GM23338 (cell line): ENCODE measurements at regions not wholly inside any gene's neighbourhood (a gene's known extent, or its start where the extent isn't known, plus 50 kb on each side); places are given as distances from the start of the nearest gene placed in this dataset.

Experiments used
- ATAC-seq: fragments of 200-7000 bp; cut with Tn5 transposase; 3 replicates; pipeline ENCODE4 v1.9.1; 2020
- DNase-seq: peaks from one replicate; pipeline ENCODE4 v3.0.0-alpha.2; 2015; ENCODE audit warnings: low spot score
- H2AFZ ChIP-seq: fragments of 200-600 bp; sonication (generic); 2 replicates; pipeline ENCODE4 v1.8.0; 2016; ENCODE audit warnings: antibody characterized with exemption, mild to moderate bottlenecking, moderate library complexity
- H3F3A ChIP-seq: fragments of 200-600 bp; sonication (generic); replicated peaks from 2 replicates; pipeline ENCODE4 v1.8.0; 2017; ENCODE audit warnings: antibody characterized with exemption, mixed run types, low read depth
- H3K27ac ChIP-seq: fragments of 200-600 bp; sonication (generic); 2 replicates; pipeline ENCODE4 v1.6.1; 2016; ENCODE audit warnings: low read depth
- H3K27me3 ChIP-seq: fragments of 200-600 bp; sonication (generic); 2 replicates; pipeline ENCODE4 v1.8.0; 2016; ENCODE audit warnings: mild to moderate bottlenecking, mixed run types, moderate library complexity; ENCODE audit not compliant: insufficient read depth
- H3K36me3 ChIP-seq: fragments of 200-600 bp; sonication (generic); 2 replicates; pipeline ENCODE4 v1.8.0; 2016; ENCODE audit warnings: mild to moderate bottlenecking; ENCODE audit not compliant: insufficient read depth
- H3K4me1 ChIP-seq: fragments of 200-600 bp; sonication (generic); 2 replicates; pipeline ENCODE4 v1.8.0; 2016; ENCODE audit warnings: mild to moderate bottlenecking, moderate library complexity; ENCODE audit not compliant: insufficient read depth
- H3K4me2 ChIP-seq: fragments of 200-600 bp; sonication (generic); 2 replicates; pipeline ENCODE4 v1.7.1; 2017; ENCODE audit warnings: mixed run types
- H3K4me3 ChIP-seq: fragments of 200-600 bp; sonication (generic); 2 replicates; pipeline ENCODE4 v1.6.1; 2016; ENCODE audit warnings: mixed run types
- H3K79me2 ChIP-seq: fragments of 200-600 bp; sonication (generic); replicated peaks from 2 replicates; pipeline ENCODE4 v1.8.0; 2017; ENCODE audit warnings: mild to moderate bottlenecking; ENCODE audit not compliant: insufficient read depth
- H3K9me2 ChIP-seq: fragments of 200-600 bp; sonication (generic); 2 replicates; pipeline ENCODE4 v1.8.0; 2017; ENCODE audit not compliant: insufficient read depth
- H4K20me1 ChIP-seq: fragments of 200-600 bp; sonication (generic); replicated peaks from 2 replicates; pipeline ENCODE4 v1.8.0; 2017; ENCODE audit warnings: mild to moderate bottlenecking; ENCODE audit not compliant: insufficient read depth
- H3K27ac Mint-ChIP-seq: 2 replicates; pipeline ENCODE4 v1.8.0; 2020; ENCODE audit warnings: inconsistent platforms, mild to moderate bottlenecking, moderate library complexity, mixed read lengths
- H3K27me3 Mint-ChIP-seq: 3 replicates; pipeline ENCODE4 v1.8.0; 2022; ENCODE audit warnings: low read depth, mild to moderate bottlenecking, moderate library complexity, mixed read lengths, inconsistent platforms; ENCODE audit not compliant: insufficient read depth, poor library complexity
- H3K36me3 Mint-ChIP-seq: 3 replicates; pipeline ENCODE4 v1.8.0; 2021; ENCODE audit warnings: low read depth, mild to moderate bottlenecking, inconsistent platforms, moderate library complexity, mixed read lengths
- H3K4me1 Mint-ChIP-seq: 3 replicates; pipeline ENCODE4 v1.8.0; 2020; ENCODE audit warnings: mild to moderate bottlenecking, inconsistent platforms, mixed read lengths
- H3K4me3 Mint-ChIP-seq: 3 replicates; pipeline ENCODE4 v1.8.0; 2021; ENCODE audit warnings: moderate library complexity, mild to moderate bottlenecking, inconsistent platforms, mixed read lengths
- H3K9me3 Mint-ChIP-seq: 3 replicates; pipeline ENCODE4 v1.8.0; 2020; ENCODE audit warnings: moderate library complexity, mild to moderate bottlenecking, inconsistent platforms, mixed read lengths
- CREB1 ChIP-seq: fragments of 250-450 bp; sonication (Bioruptor Pico); IDR thresholded peaks from 2 replicates; pipeline ENCODE4 v1.5.0; 2020; ENCODE audit warnings: low read depth, mild to moderate bottlenecking, moderate library complexity
- EZH2 ChIP-seq: fragments of 200-600 bp; sonication (generic); IDR thresholded peaks from one replicate; pipeline ENCODE4 v1.8.0; 2017; ENCODE audit warnings: antibody characterized with exemption, mild to moderate bottlenecking, low read depth; ENCODE audit not compliant: unreplicated experiment
- JUNB ChIP-seq: IDR thresholded peaks from one replicate; pipeline ENCODE4 v1.6.1; 2016; ENCODE audit warnings: antibody characterized with exemption; ENCODE audit not compliant: unreplicated experiment
- NANOG ChIP-seq: IDR thresholded peaks from 2 replicates; pipeline ENCODE4 v1.6.1; 2016; ENCODE audit warnings: antibody characterized with exemption, borderline replicate concordance
- POLR2AphosphoS5 ChIP-seq: IDR thresholded peaks from 2 replicates; pipeline ENCODE4 v1.6.1; 2016; ENCODE audit warnings: antibody characterized with exemption, low read depth
- STAT1 ChIP-seq: IDR thresholded peaks from one replicate; pipeline ENCODE4 v1.6.1; 2016; ENCODE audit warnings: antibody characterized with exemption; ENCODE audit not compliant: unreplicated experiment
- ZNF114 ChIP-seq: fragments of 250-450 bp; sonication (Bioruptor Pico); IDR thresholded peaks from 2 replicates; pipeline ENCODE4 v1.5.0; 2020; ENCODE audit warnings: mild to moderate bottlenecking, moderate library complexity
- ZNF331 ChIP-seq: fragments of 250-450 bp; sonication (Bioruptor Pico); IDR thresholded peaks from 2 replicates; pipeline ENCODE4 v1.5.0; 2020; ENCODE audit warnings: low read depth, mild to moderate bottlenecking, moderate library complexity
- TF ChIP-seq, protein P1 (sequence below): IDR thresholded peaks from one replicate; pipeline ENCODE4 v1.6.1; 2018; ENCODE audit warnings: antibody characterized with exemption; ENCODE audit not compliant: unreplicated experiment
- TF ChIP-seq, protein P2 (sequence below), 2 experiments: fragments of 200-600 bp in 1 of 2; sonication (generic) in 1 of 2; conservative IDR thresholded peaks; 2 replicates each; pipeline versions ENCODE4 v1.5.1 to v1.6.1; 2016 to 2017; ENCODE audit warnings: antibody characterized with exemption in 2 of 2, low read depth in 2 of 2, mild to moderate bottlenecking in 2 of 2, moderate library complexity in 1 of 2
- TF ChIP-seq, protein P3 (sequence below): IDR thresholded peaks from 2 replicates; pipeline ENCODE4 v1.6.1; 2016; ENCODE audit warnings: antibody characterized with exemption
- TF ChIP-seq, protein P4 (sequence below): fragments of 250-450 bp; sonication (Bioruptor Pico); IDR thresholded peaks from 2 replicates; pipeline ENCODE4 v1.5.0; 2020; ENCODE audit warnings: mild to moderate bottlenecking, moderate library complexity

DNA sequence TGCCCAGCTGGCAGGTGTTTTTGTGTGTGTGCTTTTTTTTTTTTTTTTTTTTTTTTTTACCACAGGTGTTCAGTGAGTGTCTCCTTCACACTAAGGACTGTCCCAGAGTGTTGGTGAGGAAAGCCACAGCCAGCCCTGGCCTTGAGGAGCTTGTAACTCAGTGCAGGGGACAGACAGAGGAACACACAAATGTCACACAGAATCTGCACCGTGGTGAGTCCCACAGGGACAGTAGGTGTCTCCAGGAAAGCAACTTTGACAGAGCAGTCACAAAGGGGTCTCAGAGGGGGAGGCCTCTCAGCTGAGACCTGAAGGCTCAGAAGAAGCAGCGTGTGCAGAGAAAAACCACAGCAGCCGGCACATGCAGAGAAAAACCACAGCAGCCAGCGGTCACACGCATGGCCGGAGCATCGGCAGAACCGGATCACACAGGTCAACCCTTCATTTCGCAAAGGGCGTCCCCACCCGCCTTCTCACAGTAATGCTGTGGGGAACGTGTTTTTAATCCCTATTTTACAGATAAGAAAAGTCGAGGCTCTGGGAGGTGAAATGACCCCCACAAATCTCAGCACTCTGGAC lies 101.7 kb upstream of the PRR5 start (continued):
- TF ChIP-seq POLR2AphosphoS5 (no peak), ZNF331 (CRISPR knock-in tag) (no peak), EZH2 (no peak), NANOG (no peak), JUNB (no peak), ZNF114 (CRISPR knock-in tag) (no peak), STAT1 (no peak)
- TF ChIP-seq, protein P1, sequence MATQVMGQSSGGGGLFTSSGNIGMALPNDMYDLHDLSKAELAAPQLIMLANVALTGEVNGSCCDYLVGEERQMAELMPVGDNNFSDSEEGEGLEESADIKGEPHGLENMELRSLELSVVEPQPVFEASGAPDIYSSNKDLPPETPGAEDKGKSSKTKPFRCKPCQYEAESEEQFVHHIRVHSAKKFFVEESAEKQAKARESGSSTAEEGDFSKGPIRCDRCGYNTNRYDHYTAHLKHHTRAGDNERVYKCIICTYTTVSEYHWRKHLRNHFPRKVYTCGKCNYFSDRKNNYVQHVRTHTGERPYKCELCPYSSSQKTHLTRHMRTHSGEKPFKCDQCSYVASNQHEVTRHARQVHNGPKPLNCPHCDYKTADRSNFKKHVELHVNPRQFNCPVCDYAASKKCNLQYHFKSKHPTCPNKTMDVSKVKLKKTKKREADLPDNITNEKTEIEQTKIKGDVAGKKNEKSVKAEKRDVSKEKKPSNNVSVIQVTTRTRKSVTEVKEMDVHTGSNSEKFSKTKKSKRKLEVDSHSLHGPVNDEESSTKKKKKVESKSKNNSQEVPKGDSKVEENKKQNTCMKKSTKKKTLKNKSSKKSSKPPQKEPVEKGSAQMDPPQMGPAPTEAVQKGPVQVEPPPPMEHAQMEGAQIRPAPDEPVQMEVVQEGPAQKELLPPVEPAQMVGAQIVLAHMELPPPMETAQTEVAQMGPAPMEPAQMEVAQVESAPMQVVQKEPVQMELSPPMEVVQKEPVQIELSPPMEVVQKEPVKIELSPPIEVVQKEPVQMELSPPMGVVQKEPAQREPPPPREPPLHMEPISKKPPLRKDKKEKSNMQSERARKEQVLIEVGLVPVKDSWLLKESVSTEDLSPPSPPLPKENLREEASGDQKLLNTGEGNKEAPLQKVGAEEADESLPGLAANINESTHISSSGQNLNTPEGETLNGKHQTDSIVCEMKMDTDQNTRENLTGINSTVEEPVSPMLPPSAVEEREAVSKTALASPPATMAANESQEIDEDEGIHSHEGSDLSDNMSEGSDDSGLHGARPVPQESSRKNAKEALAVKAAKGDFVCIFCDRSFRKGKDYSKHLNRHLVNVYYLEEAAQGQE, result no peak
- TF ChIP-seq, protein P2, sequence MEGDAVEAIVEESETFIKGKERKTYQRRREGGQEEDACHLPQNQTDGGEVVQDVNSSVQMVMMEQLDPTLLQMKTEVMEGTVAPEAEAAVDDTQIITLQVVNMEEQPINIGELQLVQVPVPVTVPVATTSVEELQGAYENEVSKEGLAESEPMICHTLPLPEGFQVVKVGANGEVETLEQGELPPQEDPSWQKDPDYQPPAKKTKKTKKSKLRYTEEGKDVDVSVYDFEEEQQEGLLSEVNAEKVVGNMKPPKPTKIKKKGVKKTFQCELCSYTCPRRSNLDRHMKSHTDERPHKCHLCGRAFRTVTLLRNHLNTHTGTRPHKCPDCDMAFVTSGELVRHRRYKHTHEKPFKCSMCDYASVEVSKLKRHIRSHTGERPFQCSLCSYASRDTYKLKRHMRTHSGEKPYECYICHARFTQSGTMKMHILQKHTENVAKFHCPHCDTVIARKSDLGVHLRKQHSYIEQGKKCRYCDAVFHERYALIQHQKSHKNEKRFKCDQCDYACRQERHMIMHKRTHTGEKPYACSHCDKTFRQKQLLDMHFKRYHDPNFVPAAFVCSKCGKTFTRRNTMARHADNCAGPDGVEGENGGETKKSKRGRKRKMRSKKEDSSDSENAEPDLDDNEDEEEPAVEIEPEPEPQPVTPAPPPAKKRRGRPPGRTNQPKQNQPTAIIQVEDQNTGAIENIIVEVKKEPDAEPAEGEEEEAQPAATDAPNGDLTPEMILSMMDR (conservative IDR thresholded peaks at IDR 0.05; ENCODE audit: low read depth in 2 of 2), result no peak

DNA sequence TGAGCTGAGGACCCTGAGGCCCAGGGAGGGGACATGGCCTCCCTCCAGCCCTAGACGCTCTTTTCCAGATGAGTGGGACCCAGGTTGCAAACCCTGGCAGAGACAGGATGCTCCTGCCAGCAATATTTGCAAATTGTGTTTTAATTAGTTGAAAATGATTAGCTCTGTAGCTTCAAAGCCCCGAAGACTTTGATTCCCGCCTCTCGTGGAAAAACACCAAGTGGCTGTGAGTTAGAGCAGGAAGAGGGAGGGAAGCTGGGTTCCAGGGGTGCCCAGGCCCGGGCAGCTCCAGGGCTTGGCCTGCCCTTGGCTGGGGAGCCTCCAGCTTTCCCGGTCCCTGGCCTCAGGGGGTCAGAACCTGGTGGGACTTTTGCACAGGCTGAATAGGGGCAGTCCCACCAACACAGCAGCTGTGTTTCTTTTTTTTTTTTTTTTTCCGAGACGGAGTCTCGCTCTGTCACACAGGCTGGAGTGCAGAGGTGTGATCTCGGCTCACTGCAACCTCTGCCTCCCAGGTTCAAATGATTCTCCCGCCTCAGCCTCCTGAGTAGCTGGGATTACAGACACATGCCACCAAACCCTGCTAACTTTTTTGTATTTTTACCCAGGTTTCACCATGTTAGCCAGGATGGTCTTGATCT lies 101.6 kb upstream of the RTL6 start:
- Histone ChIP-seq H3K27me3 (no peaks in the 10 kb centered on the region), H3K36me3 (no peaks in the 10 kb centered on the region), H3K9me2 (no peaks in the 10 kb centered on the region), H3K4me2 (no peak overlapping the region), H3K27ac (no peak overlapping the region), H3F3A (no peaks in the 10 kb centered on the region), H3K4me1 (no peaks in the 10 kb centered on the region), H3K79me2 (no peaks in the 10 kb centered on the region), H4K20me1 (no peaks in the 10 kb centered on the region), H2AFZ (no peak overlapping the region), H3K4me3 (no peak overlapping the region)
- no peak for DNase-seq
- peaks cover 11% of the 10 kb centered on the region for H3K27me3 Mint-ChIP-seq
- H3K4me3 Mint-ChIP-seq, result no peak overlapping the region
- no peak overlapping the region for H3K27ac Mint-ChIP-seq
- H3K9me3 Mint-ChIP-seq, result no peaks in the 10 kb centered on the region; the same call in 2 of the 3 replicates
- H3K4me1 Mint-ChIP-seq, result peaks cover 13% of the 10 kb centered on the region
- no peaks in the 10 kb centered on the region for H3K36me3 Mint-ChIP-seq
- no peak for ATAC-seq
- TF ChIP-seq JUNB (no peak), NANOG (no peak), STAT1 (no peak), CREB1 (CRISPR knock-in tag) (no peak), EZH2 (no peak), ZNF331 (CRISPR knock-in tag) (no peak)
- TF ChIP-seq, protein P3, sequence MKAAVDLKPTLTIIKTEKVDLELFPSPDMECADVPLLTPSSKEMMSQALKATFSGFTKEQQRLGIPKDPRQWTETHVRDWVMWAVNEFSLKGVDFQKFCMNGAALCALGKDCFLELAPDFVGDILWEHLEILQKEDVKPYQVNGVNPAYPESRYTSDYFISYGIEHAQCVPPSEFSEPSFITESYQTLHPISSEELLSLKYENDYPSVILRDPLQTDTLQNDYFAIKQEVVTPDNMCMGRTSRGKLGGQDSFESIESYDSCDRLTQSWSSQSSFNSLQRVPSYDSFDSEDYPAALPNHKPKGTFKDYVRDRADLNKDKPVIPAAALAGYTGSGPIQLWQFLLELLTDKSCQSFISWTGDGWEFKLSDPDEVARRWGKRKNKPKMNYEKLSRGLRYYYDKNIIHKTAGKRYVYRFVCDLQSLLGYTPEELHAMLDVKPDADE, result no peak
- TF ChIP-seq, protein P4, sequence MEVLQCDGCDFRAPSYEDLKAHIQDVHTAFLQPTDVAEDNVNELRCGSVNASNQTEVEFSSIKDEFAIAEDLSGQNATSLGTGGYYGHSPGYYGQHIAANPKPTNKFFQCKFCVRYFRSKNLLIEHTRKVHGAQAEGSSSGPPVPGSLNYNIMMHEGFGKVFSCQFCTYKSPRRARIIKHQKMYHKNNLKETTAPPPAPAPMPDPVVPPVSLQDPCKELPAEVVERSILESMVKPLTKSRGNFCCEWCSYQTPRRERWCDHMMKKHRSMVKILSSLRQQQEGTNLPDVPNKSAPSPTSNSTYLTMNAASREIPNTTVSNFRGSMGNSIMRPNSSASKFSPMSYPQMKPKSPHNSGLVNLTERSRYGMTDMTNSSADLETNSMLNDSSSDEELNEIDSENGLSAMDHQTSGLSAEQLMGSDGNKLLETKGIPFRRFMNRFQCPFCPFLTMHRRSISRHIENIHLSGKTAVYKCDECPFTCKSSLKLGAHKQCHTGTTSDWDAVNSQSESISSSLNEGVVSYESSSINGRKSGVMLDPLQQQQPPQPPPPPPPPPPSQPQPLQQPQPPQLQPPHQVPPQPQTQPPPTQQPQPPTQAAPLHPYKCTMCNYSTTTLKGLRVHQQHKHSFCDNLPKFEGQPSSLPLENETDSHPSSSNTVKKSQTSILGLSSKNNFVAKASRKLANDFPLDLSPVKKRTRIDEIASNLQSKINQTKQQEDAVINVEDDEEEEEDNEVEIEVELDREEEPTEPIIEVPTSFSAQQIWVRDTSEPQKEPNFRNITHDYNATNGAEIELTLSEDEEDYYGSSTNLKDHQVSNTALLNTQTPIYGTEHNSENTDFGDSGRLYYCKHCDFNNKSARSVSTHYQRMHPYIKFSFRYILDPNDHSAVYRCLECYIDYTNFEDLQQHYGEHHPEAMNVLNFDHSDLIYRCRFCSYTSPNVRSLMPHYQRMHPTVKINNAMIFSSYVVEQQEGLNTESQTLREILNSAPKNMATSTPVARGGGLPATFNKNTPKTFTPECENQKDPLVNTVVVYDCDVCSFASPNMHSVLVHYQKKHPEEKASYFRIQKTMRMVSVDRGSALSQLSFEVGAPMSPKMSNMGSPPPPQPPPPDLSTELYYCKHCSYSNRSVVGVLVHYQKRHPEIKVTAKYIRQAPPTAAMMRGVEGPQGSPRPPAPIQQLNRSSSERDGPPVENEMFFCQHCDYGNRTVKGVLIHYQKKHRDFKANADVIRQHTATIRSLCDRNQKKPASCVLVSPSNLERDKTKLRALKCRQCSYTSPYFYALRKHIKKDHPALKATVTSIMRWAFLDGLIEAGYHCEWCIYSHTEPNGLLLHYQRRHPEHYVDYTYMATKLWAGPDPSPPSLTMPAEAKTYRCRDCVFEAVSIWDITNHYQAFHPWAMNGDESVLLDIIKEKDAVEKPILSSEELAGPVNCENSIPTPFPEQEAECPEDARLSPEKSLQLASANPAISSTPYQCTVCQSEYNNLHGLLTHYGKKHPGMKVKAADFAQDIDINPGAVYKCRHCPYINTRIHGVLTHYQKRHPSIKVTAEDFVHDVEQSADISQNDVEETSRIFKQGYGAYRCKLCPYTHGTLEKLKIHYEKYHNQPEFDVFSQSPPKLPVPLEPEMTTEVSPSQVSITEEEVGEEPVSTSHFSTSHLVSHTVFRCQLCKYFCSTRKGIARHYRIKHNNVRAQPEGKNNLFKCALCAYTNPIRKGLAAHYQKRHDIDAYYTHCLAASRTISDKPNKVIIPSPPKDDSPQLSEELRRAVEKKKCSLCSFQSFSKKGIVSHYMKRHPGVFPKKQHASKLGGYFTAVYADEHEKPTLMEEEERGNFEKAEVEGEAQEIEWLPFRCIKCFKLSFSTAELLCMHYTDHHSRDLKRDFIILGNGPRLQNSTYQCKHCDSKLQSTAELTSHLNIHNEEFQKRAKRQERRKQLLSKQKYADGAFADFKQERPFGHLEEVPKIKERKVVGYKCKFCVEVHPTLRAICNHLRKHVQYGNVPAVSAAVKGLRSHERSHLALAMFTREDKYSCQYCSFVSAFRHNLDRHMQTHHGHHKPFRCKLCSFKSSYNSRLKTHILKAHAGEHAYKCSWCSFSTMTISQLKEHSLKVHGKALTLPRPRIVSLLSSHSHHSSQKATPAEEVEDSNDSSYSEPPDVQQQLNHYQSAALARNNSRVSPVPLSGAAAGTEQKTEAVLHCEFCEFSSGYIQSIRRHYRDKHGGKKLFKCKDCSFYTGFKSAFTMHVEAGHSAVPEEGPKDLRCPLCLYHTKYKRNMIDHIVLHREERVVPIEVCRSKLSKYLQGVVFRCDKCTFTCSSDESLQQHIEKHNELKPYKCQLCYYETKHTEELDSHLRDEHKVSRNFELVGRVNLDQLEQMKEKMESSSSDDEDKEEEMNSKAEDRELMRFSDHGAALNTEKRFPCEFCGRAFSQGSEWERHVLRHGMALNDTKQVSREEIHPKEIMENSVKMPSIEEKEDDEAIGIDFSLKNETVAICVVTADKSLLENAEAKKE (CRISPR knock-in tag), result no peak
